Neutrophil (primary cell): ENCODE measurements at regions not wholly inside any gene's neighbourhood (a gene's known extent, or its start where the extent isn't known, plus 50 kb on each side); places are given as distances from the start of the nearest gene placed in this dataset.
A peak's percentile ranks its signal among the peaks of the same experiment; 100 is the strongest.

Experiments
- H3K27ac ChIP-seq: fragments of 200-600 bp; sonication (generic); 2 replicates; pipeline ENCODE4 v1.5.1; 2016; ENCODE audit warnings: mild to moderate bottlenecking, moderate library complexity
- H3K27me3 ChIP-seq: fragments of 200-600 bp; sonication (generic); 2 replicates; pipeline ENCODE4 v1.6.0; 2016; ENCODE audit warnings: mild to moderate bottlenecking
- H3K36me3 ChIP-seq: fragments of 200-600 bp; sonication (generic); 2 replicates; pipeline ENCODE4 v1.5.1; 2017
- H3K4me1 ChIP-seq, 2 experiments: fragments of 200-600 bp in 1 of 2; sonication (generic) in 1 of 2; 1 replicate in 1 of 2; 2 replicates in 1 of 2; pipeline versions ENCODE4 v1.5.1 to v1.6.1; 2013 to 2016; ENCODE audit warnings: low read depth in 1 of 2, low read length in 1 of 2, mild to moderate bottlenecking in 1 of 2, moderate library complexity in 1 of 2; ENCODE audit not compliant: control insufficient read depth in 1 of 2, insufficient read depth in 1 of 2
- H3K4me3 ChIP-seq, 2 experiments: fragments of 200-600 bp in 1 of 2; sonication (generic) in 1 of 2; 1 replicate in 1 of 2; 2 replicates in 1 of 2; pipeline ENCODE4 v1.5.1; 2013 to 2016; ENCODE audit warnings: low read depth in 1 of 2, low read length in 1 of 2, mild to moderate bottlenecking in 1 of 2, moderate library complexity in 1 of 2
- H3K9me3 ChIP-seq: fragments of 200-600 bp; sonication (generic); 2 replicates; pipeline ENCODE4 v1.5.1; 2016
- CTCF ChIP-seq: fragments of 200-600 bp; sonication (generic); IDR thresholded peaks from 2 replicates; pipeline ENCODE4 v1.5.1; 2016; ENCODE audit warnings: antibody characterized with exemption

GRCh38 chr9:129326061-129327005 lies 148.3 kb upstream of the IER5L start:
- TF ChIP-seq CTCF, result no peak
- Histone ChIP-seq H3K27ac (no peak overlapping the region), H3K4me3 (no peak overlapping the region), H3K27me3 (peaks cover under 1% of the 10 kb centered on the region), H3K36me3 (no peaks in the 10 kb centered on the region), H3K9me3 (no peaks in the 10 kb centered on the region), H3K4me1 (peaks cover under 1 to 7% of the 10 kb centered on the region in 2 experiments)

- Histone ChIP-seq H3K36me3 (no peaks in the 10 kb centered on the region), H3K4me3 (no peak overlapping the region), H3K27ac (no peak overlapping the region), H3K9me3 (no peaks in the 10 kb centered on the region), H3K4me1 (peaks cover 14 to 21% of the 10 kb centered on the region in 2 experiments), H3K27me3 (peaks cover 15% of the 10 kb centered on the region)
- no peak for TF ChIP-seq CTCF
Measured at GRCh38 chr9:129324808-129325502, 146.9 kb upstream of the IER5L start.

- Histone ChIP-seq H3K36me3 (no peaks in the 10 kb centered on the region), H3K27ac (no peak overlapping the region), H3K27me3 (peaks cover 22% of the 10 kb centered on the region), H3K4me3 (no peak overlapping the region), H3K9me3 (no peaks in the 10 kb centered on the region), H3K4me1 (peaks cover 16 to 22% of the 10 kb centered on the region in 2 experiments)
- no peak for TF ChIP-seq CTCF
Measured at GRCh38 chr9:129323999-129324553, 146.0 kb upstream of the IER5L start.

GRCh38 chr9:129323376-129323998 lies 145.4 kb upstream of the IER5L start:
- Histone ChIP-seq H3K27ac (no peak overlapping the region), H3K9me3 (no peaks in the 10 kb centered on the region), H3K4me3 (no peak overlapping the region), H3K27me3 (peaks cover 22% of the 10 kb centered on the region), H3K36me3 (no peaks in the 10 kb centered on the region), H3K4me1 (peaks cover 16 to 22% of the 10 kb centered on the region in 2 experiments)
- TF ChIP-seq CTCF, result no peak

- H3K36me3 ChIP-seq, result no peaks in the 10 kb centered on the region
- H3K9me3 ChIP-seq, result no peaks in the 10 kb centered on the region
- no peak overlapping the region for H3K27ac ChIP-seq
- peaks cover 22% of the 10 kb centered on the region for H3K27me3 ChIP-seq
- peak overlapping the region in 1 of 2 experiments; percentile 5 for H3K4me3 ChIP-seq
- TF ChIP-seq CTCF, result no peak
- H3K4me1 ChIP-seq, result peaks cover 16 to 20% of the 10 kb centered on the region in 2 experiments
Measured at GRCh38 chr9:129322641-129323375, 144.7 kb upstream of the IER5L start.
